HG02678 (cell line): ENCODE measurements at regions not wholly inside any gene's neighbourhood (a gene's known extent, or its start where the extent isn't known, plus 50 kb on each side); places are given as distances from the start of the nearest gene placed in this dataset.
A peak's percentile ranks its signal among the peaks of the same experiment; 100 is the strongest.

Experiments
- ATAC-seq: cut with Tn5 transposase; IDR thresholded peaks from one replicate; pipeline ENCODE4 v1.9.1; 2021; ENCODE audit warnings: mild to moderate bottlenecking, moderate library complexity; ENCODE audit not compliant: unreplicated experiment

DNA sequence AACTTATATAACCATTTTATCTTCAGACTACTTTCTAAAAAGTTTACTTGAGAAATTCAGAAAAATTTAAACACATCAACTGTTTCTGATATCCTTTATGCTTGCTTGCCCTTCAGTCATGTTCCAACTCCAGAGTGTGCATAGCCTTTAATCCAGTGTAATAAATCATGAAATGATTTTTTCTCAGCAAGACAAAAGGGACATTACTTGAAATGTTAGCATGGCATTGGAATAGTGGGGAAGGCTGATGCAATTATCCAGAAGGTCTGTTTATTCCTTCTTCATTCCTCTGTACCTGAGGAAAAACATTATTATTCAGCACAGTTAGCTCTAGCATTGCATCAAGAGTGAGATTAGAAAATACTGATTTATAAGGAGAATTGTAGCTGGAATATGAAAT lies 209.9 kb downstream of the SLC7A11 start:
- ATAC-seq, result no peak

DNA sequence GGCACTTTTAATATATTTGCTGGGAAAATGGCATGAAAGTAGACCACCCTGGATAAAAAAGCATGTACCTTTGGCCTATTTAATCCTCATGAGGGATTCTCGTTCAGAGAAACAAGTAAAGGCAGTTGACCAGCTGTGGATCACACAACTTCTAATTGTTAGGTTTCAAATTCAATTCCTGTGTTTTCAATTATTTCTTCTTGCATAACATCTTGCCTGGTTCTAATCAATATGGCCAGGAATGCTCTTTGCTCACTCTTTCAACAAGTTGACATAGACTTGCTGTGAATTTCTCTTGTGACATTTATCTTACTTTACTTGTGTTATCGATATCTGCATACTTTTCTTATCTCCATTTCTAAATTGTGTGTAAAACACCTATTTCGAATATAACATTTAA lies 211.8 kb downstream of the SLC7A11 start:
- ATAC-seq, result no peak

DNA sequence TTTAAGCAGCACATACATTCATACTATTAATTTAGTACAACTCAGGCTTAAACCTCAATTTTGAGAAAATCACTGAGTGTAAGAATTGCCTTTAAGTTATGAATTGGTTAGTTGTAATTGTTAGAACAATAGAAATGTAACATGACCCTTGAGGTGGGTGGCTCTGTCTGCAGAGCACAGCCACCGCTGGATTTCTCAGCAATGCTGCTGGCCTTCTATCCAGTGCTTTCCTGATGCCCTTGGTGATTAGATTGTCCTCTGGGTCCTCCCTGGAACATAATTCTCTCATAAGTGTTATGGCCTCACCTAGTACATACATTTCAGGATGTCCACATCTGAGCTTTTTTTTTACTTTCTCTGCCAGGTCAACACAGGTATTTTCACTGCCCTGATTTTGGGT lies 213.2 kb downstream of the SLC7A11 start:
- no peak for ATAC-seq

DNA sequence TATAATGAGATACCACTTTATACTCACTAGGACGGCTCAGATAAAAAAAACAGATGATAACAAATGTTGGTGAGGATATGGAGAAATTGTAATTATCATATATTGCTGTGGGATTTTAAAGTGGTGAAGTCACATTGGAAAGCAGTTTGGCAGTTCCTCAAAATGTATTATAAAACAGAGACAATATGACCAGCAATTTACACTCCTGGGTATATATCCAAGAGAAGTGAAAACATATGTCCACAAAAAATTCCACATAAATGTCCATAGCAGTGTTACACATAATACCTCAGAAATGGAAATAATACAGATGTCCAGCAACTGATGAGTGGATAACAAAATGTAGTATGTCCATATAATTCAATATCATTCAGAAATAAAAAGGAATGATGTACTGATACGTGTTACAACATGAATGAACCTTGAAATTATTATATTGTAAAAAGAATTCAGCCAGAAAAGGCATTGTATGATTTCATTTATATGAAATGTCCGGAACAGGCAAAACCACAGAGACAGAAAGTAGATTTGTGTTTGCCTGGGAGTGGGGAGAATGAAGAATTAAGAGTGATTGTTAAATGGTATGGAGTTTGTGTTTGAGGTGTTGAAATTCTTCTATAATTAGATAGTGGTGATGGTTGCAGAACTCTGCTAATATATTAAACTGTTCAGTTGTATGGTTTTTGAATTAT lies 220.9 kb downstream of the SLC7A11 start:
- ATAC-seq, result no peak

DNA sequence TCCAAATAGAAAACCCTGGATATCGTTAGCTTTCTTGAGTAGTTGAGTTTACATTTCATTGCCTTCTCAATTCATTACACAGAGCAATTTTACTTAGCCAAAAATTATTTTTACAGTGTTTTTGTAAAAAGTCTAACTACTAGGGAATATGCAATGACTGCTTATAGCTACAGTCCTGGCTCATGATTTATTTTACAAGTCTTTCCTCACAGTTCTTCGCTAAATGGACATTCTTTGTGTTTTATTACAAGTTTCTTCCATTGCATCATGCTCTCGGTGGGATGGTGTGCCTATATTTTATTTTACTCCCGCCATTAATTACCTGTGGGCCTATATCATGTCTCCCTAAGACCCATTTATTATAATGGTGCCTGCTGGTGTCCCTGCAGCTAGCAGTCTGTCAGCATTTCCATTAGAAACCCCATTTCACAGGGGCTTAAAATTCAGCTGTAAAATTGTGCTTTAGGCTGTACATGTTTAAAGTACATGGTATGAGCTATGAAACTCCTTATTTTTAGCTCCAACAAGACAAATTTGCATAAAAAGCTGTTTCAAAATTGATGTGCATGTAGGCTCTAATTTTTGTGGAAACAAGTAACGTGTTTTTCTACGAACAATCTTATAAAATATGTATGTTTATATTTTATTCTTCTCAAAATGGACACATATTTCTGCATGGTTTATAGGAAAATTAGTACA lies 227.4 kb downstream of the SLC7A11 start:
- ATAC-seq, result no peak

DNA sequence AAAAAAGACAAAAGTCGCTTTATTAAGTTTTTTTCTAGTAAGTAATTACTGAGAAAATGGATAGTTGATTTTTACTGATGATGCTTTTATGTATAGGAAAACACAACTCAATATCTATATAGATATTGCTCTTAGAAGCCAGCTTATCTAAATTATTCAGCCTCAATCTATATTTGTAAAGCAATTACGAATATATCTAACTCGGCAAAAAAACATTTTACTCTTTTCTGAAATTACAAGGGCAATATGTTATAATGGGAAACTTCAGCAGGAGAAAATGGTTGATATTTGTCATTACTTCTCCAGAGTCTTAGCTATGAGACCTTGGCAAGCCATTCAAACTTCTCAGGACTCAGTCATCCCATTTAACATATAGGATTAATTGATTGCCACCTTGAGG lies 228.5 kb downstream of the SLC7A11 start:
- no peak for ATAC-seq

DNA sequence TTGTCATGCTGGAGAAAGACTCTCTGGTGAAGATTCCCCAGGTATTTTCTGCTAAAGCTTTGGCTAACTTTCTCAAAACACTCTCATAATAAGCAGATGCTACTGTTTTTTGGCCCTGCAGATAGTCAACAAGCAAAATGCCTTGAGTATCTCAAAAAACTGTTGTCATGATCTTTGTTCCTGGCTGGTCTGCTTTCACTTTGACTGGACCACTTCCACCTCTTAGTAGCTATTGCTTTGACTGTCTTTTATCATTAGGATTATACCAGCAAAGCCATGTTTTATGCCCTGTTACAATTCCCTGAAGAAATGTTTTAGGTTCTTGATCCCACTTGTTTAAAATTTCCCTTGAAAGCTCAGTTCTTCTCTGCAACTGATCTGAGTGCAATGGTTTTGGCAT lies 231.5 kb downstream of the SLC7A11 start:
- peak; percentile 59 for ATAC-seq

DNA sequence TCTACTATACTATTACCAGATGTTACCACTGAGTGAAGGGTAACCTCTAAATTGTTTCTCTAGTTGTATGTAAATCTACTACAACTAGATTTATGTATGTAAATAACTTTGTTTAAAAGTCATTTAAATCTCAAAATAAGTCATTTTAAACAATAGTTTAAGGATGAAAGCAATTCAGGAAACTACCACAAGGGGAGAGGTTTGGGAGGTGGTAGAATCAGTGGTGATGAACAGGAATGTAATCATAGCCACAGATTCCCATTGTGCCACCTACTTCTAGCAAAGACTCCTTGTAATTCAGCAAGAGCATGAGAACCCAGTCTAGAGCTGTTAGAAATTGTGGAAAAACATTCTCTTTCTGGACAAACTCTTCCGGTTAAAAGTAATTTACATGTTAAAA lies 234.6 kb downstream of the SLC7A11 start:
- ATAC-seq, result no peak

DNA sequence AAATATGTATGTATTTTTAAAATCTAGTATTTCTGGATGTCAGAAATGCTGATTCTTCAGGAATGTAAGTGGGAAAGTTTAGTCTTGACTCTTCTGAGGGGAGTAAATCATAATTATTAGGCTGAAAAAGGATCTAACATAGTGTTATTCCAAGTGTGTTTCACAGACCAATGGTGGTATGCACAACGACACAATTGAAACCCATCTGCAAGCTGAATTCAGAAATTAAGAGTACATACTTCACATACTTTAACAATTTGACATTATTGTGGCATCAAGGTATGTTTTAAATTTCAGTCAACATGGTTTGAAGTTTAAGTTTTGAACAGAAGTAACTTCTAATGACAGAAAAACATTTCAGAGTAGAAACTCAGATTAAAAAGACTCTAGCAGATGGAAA lies 236.7 kb downstream of the SLC7A11 start:
- ATAC-seq, result no peak

DNA sequence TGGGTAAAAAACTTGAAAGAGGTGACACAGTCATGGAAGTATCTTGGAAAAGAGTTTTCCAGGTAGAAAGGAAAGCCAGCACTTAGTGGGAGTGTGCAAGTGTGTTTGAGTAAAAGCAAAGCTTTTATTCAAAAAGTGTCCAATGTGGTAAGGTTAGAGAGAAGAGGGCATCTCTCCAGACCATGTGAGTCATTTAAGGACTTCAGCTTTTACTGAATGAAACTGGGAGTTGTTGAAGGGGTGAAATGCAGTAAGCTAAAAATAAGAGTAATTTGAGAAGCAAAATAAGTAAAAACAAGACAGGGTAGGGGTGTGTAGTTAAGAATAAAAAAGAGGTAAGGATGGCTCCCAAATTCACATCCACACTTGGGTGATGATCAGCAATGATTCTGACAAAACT lies 238.9 kb downstream of the SLC7A11 start:
- peak; percentile 92 for ATAC-seq

DNA sequence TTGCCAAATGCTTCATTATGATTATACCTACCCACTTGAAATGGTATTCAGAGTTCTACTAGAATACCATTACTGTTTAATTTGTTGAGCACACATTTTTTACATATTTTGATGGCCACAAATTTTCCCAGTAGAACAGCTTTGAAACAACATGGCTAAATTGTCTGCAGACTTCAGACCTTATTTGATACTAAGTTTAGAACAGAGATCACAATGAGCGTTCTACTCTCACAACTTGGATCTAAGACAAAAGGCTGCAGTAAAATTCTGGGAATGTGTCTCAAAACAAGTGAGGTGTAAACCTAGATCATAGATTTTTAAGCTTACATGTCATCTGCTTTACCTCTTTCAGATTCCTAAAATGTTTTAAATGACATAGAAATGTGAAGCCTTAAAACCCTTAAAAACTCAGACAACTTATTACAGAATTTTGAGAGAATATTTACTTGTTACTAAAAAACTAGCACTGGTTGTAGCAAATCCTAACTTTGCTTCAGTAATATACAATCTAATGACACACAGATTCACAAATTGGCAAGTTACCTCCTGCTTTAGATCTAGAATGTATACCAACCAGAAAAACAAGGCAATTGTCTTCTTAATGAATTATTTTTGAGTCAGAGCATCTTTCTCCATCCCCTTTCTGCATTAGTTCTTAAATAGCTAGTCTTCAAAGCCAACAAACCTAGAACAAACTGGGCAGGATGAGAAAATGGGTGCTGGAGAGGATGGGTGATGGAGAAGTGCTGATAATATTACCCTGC lies 243.3 kb downstream of the SLC7A11 start:
- ATAC-seq, result no peak

DNA sequence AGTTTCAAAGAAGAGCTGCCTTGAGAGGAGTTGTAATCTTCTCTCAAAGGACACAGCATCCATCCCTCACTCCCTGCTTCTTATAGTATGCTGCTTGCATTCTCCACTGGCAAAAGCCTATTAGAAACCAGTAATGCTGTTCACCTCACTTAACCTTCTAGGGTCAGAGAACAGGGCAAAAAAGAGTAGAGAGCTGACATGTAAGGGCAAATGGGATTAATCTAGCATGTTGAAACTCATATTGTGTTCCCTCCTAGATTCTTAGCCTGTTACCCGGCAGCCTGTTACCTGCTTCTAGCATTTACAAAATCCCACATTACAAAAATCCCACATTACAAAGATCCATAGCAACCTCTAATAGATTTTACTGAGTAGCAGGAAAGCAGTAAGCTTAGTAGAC lies 244.7 kb downstream of the SLC7A11 start:
- ATAC-seq, result no peak

DNA sequence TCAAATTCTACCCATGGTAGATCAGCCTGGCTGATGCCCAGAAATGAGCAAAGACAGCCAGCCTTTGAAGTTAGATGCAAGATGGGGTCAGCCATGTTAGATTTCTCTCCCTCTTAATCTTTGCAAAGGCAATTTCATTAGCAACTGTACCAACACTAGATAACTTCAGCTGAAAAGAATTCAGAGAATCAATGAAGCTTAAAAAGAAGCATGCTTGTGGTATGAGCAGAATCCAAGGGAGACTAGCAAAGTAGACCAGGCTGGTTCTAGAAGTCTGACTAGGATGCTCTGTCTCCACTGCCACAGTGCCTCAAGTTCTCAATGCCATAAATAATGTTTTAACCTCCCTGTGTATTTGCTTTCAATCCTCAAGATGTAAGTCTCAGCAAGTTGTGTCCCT lies 247.3 kb downstream of the SLC7A11 start:
- ATAC-seq, result no peak

DNA sequence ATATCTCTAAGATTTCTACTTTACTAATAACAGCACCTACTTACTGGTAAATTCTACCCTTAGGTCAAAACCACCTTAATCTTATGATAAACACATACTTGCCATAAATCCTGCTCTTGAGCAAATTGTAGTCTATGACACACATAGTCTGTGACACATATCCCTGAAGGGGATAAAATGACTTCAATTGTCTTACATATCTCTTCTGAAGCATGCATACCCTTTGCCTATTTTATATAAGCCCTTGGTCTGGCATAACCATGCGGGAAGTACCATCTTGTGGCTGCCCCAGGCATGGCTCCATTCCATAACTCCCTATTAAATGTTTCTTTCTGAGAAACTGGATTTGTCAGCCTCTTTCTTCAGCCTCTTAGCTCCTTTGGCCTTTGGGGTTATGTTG lies 248.9 kb downstream of the SLC7A11 start:
- ATAC-seq, result no peak

DNA sequence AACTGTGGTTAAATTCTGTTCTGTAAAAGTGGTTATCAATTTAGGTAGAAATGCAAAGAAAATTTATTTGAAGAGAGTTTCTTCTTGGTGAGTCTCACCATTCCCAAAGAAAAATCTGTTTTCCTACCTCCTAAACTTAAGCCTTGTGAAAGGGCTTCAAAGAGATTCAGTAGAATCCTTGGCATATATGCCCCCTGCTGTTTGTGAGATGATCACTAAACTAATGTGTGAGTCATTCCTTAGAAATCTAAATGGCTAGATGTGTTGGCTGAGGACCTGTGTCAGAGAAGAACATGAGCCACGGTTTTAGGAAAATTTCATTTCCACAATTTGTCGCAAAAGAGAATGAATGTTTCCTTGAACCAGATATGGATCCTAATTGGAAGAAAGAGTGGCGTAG lies 260.9 kb downstream of the SLC7A11 start:
- no peak for ATAC-seq

DNA sequence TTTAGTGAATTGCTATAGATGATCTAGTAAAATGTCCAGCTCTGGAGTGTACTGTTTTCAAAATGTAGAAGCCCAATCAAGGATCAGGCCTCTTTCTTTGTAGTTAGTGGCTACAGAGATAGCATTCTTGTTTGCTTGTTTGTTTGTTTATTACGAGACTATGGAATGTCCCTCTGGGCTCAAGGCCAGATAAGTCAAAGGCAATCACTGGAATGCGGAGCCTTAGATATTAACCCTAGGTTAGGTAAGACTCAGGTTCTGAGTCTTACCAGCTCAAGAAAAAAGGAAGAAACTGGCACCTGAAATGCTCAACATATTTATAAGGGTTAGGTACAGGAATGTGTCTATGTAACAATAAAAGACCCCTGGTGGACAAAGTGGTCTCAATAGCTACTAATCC lies 261.5 kb downstream of the SLC7A11 start:
- no peak for ATAC-seq

DNA sequence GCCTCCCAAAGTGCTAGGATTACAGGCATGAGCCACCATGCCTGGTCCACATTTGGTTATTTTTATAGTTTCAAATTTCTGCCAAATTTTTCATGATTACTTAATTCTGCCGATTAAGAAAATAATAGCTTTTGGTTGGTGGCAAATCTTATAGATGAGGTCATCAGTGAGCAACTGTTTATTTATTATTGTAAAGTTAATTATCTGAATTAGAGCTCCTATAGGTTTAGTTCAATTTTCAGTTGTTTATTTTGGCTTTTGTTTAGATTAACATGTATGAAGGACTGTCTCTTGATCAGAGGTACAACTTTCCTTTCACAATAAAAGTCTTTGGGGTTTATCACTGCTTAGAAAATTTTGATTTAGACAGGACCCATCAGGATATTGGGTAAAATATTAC lies 262.2 kb downstream of the SLC7A11 start:
- no peak for ATAC-seq

DNA sequence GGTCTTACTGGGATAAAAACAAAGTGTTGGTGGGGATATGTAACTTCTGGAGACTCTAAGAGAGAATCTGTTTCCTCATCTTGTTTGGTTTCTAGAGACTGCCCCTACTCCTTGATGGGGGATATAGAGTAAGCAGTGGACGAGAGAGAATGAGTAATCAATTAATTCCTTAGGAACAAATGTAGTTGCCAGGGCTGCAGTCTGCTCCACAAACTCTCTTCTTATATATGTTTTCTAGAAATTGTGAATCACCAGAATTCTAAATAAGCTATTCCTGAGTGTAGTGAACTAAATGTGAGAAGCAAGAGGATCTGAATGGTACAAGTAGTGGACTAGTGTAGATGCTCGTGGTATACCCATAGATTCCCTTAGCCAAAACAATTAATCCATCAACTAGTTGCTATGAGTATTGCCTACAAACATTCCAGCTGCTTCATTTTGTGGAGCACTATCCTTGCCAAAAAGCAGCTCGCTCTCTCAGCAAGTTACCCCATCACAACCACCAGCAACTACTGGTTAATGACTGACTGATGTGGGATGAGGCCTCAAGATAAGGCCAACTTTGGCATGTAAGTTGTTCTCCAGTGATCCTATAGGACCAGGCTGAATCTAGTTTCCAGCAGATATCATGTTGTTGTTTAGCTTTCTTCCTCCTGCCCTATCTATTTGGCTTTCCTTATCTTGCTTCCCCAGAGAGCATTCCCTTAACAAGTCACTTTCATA lies 273.0 kb downstream of the SLC7A11 start:
- ATAC-seq, result no peak

DNA sequence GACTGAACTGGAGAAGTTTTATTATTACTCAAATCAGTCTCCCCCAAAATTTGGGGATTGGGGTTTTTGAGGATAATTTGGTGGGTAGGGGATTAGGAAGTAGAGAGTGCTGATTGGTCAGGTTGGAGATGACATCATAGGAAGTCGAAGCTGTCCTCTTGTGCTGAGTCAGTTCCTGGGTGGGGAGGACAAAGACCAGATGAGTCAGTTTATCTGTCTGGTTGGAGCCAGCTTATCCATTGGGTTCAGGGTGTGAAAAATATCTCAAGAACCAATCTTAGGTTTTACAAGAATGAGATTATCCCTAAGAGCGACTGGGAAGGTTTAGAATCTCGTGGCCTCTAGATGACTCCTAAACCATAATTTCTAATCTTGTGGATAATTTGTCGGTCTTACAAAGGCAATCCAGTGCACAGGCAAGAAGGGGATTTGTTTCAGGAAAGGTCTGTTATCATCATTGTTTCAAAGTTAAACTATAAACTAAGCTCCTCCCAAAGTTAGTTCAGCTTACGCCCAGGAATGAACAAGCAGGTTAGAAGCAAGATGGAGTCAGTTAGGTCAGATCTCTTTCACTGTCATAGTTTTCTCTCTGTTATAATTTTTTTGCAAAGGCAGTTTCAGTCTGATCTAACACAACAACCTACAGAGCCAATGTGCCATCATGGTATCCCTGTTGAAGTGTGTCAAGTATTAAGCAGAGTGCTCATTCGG lies 274.5 kb downstream of the SLC7A11 start:
- ATAC-seq, result no peak

DNA sequence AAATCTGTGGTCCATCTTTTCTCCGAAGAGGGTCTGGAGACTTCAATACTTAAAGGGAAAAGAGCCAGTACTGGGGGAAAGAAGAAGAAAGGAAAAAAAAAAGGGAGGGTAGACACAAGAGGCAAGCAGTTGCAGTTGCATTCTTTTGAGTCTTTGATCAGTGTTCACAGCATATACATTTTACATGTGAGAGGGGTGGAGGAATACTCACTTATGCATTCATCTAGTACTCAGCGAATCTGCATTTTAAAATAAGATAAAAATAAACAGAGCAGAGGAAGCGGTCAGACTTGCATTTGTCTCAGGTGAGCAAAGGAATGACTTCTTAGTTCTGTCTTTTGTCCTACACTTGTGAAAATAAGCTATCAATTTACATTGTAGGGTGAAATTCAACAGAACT lies 275.6 kb downstream of the SLC7A11 start:
- no peak for ATAC-seq

DNA sequence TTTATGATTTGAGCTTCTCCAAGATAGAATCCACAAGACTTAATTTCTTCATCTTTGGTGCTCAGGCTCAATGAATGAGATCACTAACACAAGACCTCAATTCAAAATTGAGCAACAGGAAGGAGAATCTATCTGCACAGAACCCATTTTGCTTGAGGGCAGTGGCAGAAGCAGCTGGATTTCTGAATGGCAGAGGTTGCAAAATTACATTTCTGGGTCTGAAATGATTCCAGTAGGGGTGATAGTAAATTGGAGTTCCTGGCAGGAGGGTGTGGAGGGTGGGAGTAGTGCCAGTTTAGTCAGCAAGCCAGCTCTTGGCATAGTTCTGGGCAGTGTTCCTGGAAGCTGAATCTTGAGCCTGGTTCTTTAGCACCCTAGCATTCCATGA lies 281.1 kb downstream of the SLC7A11 start:
- ATAC-seq, result no peak
